ENCODE measurements at regions not wholly inside any gene's neighbourhood (a gene's known extent, or its start where the extent isn't known, plus 50 kb on each side); places are given as distances from the start of the nearest gene placed in this dataset.

GRCh38 chr3:168574455-168575158, 478.9 kb upstream of the GOLIM4 start:
- no peak for DNase-seq (ENCODE audit: low read depth)
- TF ChIP-seq, protein P1, sequence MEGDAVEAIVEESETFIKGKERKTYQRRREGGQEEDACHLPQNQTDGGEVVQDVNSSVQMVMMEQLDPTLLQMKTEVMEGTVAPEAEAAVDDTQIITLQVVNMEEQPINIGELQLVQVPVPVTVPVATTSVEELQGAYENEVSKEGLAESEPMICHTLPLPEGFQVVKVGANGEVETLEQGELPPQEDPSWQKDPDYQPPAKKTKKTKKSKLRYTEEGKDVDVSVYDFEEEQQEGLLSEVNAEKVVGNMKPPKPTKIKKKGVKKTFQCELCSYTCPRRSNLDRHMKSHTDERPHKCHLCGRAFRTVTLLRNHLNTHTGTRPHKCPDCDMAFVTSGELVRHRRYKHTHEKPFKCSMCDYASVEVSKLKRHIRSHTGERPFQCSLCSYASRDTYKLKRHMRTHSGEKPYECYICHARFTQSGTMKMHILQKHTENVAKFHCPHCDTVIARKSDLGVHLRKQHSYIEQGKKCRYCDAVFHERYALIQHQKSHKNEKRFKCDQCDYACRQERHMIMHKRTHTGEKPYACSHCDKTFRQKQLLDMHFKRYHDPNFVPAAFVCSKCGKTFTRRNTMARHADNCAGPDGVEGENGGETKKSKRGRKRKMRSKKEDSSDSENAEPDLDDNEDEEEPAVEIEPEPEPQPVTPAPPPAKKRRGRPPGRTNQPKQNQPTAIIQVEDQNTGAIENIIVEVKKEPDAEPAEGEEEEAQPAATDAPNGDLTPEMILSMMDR (IDR thresholded peaks at IDR 0.05; ENCODE audit: insufficient read depth, low read depth, low read length) = no peak
- no peak overlapping the region for H3K4me3 ChIP-seq (ENCODE audit: low read depth, low read length)

DNA sequence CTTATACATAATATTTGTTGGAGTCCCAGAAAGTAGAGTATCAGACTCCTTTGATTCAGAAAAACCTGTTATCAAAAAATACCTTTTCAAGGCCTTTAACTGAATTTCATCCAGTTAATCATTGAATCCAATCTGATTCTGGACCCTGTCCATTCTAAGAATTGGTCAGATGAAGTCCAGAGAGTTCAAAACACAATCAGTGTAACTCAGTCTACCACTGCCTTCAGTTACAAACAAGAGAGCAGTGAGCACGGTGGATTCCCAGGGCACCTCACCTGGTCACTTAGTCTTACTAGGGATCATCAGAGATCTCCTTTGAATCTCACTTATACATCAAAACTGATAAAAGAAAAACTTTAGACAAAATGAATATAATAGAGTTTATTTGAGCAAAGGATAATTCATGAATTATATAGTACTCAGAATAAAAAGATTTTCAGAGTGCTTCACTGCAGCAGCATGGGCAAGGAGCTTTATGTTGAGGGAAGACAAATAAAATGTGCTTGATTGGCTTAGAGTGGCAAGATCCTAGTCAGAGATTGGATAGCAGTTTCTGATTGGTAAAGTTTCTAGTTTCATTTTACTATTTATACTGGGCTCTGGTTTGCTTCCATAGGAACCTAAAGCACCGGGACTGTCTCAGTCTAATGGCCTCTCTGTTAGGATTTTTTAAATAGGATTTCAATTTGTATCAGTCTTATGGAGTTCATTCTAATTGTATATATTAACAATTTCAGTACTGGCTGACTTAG, 474.9 kb upstream of the GOLIM4 start:
- no peak for DNase-seq (ENCODE audit: low read depth)
- no peak overlapping the region for H3K4me3 ChIP-seq (ENCODE audit: low read depth, low read length)
- TF ChIP-seq, protein P1 (IDR thresholded peaks at IDR 0.05; ENCODE audit: insufficient read depth, low read depth, low read length) = no peak

- no peak overlapping the region for H3K4me3 ChIP-seq (ENCODE audit: low read depth, low read length)
- TF ChIP-seq, protein P1 (IDR thresholded peaks at IDR 0.05; ENCODE audit: insufficient read depth, low read depth, low read length) = no peak
- no peak for DNase-seq (ENCODE audit: low read depth)
These were observed 463.1 kb upstream of the GOLIM4 start for GRCh38 chr3:168558728-168559411.

GRCh38 chr3:168552251-168552650, 456.5 kb upstream of the GOLIM4 start:
- H3K4me3 ChIP-seq (ENCODE audit: low read depth, low read length) = no peak overlapping the region
- TF ChIP-seq, protein P1 (IDR thresholded peaks at IDR 0.05; ENCODE audit: insufficient read depth, low read depth, low read length) = no peak
- no peak for DNase-seq (ENCODE audit: low read depth)

GRCh38 chr3:168548719-168549118, 453.0 kb upstream of the GOLIM4 start:
- no peak overlapping the region for H3K4me3 ChIP-seq (ENCODE audit: low read depth, low read length)
- DNase-seq (ENCODE audit: low read depth) = no peak
- TF ChIP-seq, protein P1 (IDR thresholded peaks at IDR 0.05; ENCODE audit: insufficient read depth, low read depth, low read length) = no peak

GRCh38 chr3:168546707-168547106, 451.0 kb upstream of the GOLIM4 start:
- no peak for DNase-seq (ENCODE audit: low read depth)
- TF ChIP-seq, protein P1 (IDR thresholded peaks at IDR 0.05; ENCODE audit: insufficient read depth, low read depth, low read length) = no peak
- H3K4me3 ChIP-seq (ENCODE audit: low read depth, low read length) = no peak overlapping the region

Data from fibroblast of villous mesenchyme (primary cell).